ENCODE measurements at regions not wholly inside any gene's neighbourhood (a gene's known extent, or its start where the extent isn't known, plus 50 kb on each side); places are given as distances from the start of the nearest gene placed in this dataset.

DNA sequence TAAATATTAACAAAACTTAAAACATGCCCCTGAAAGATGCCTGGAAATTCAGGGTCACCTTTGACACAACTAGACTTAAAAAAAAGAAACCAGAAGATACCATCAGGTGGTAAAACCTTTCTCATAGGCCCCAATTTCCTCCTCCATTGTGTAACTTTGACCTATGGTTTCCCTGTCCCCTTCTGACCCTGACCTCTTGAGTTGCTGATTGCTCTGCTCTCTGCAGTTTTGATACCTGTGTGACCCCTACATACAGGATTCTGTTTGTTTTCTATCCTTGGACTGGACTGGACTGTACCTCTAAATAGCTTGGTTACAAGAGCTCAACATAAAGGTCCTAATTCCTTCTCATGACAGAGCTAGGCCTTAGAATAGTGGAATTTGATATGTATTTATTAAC is 220.6 kb downstream of the ZIC4 start:
- TF ChIP-seq EP300 (IDR thresholded peaks at IDR 0.05; ENCODE audit: low read depth) = no peak
- TF ChIP-seq, protein P1, sequence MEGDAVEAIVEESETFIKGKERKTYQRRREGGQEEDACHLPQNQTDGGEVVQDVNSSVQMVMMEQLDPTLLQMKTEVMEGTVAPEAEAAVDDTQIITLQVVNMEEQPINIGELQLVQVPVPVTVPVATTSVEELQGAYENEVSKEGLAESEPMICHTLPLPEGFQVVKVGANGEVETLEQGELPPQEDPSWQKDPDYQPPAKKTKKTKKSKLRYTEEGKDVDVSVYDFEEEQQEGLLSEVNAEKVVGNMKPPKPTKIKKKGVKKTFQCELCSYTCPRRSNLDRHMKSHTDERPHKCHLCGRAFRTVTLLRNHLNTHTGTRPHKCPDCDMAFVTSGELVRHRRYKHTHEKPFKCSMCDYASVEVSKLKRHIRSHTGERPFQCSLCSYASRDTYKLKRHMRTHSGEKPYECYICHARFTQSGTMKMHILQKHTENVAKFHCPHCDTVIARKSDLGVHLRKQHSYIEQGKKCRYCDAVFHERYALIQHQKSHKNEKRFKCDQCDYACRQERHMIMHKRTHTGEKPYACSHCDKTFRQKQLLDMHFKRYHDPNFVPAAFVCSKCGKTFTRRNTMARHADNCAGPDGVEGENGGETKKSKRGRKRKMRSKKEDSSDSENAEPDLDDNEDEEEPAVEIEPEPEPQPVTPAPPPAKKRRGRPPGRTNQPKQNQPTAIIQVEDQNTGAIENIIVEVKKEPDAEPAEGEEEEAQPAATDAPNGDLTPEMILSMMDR (IDR thresholded peaks at IDR 0.05) = no peak
